Vagina (tissue), 2 donors: ENCODE measurements at regions not wholly inside any gene's neighbourhood (a gene's known extent, or its start where the extent isn't known, plus 50 kb on each side); places are given as distances from the start of the nearest gene placed in this dataset.

Source experiments
- POLR2A ChIP-seq, 2 donors: fragments of 450-650 bp; IDR thresholded peaks; one replicate each; pipeline ENCODE4 v1.6.1; 2017; ENCODE audit warnings: antibody characterized with exemption in 2 of 2, mild to moderate bottlenecking in 2 of 2, moderate library complexity in 2 of 2
- POLR2AphosphoS5 ChIP-seq, 2 donors: sonication (generic); formaldehyde crosslinking; IDR thresholded peaks; one replicate each; pipeline ENCODE4 v1.9.0; 2017; ENCODE audit warnings: antibody characterized with exemption in 2 of 2, mild to moderate bottlenecking in 2 of 2, low read depth in 1 of 2; ENCODE audit not compliant: insufficient read depth in 1 of 2

GRCh38 chrX:134146493-134146892 is 90.5 kb upstream of the CCDC160 start:
- TF ChIP-seq POLR2A (IDR thresholded peaks at IDR 0.05), result no peak
- TF ChIP-seq POLR2AphosphoS5 (IDR thresholded peaks at IDR 0.05; ENCODE audit: insufficient read depth in 1 of 2, low read depth in 1 of 2), result no peak
